Astrocyte (in vitro differentiated cells and primary cell): ENCODE measurements at regions not wholly inside any gene's neighbourhood (a gene's known extent, or its start where the extent isn't known, plus 50 kb on each side); places are given as distances from the start of the nearest gene placed in this dataset.

Experiments
- DNase-seq: peaks from one replicate; pipeline ENCODE4 v3.0.0-alpha.2; 2010; ENCODE audit warnings: low read depth
- FAIRE-seq: peaks from 2 replicates; lab custom pipeline; 2011; peaks lifted over from hg19 to GRCh38; lab: Jason Lieb, UNC
- H2AFZ ChIP-seq: 2 replicates; pipeline ENCODE4 v1.6.0; 2012; ENCODE audit warnings: low read depth, low read length, inconsistent platforms
- H3K27ac ChIP-seq: 2 replicates; pipeline ENCODE4 v1.5.1; 2011; ENCODE audit warnings: low read depth, low read length, inconsistent platforms
- H3K27me3 ChIP-seq: 2 replicates; pipeline ENCODE4 v1.6.0; 2011; ENCODE audit warnings: low read length, inconsistent platforms; ENCODE audit not compliant: insufficient read depth
- H3K36me3 ChIP-seq: 2 replicates; pipeline ENCODE4 v1.5.1; 2011; ENCODE audit warnings: low read length, inconsistent platforms; ENCODE audit not compliant: insufficient read depth
- H3K4me1 ChIP-seq: 2 replicates; pipeline ENCODE4 v1.5.1; 2011; ENCODE audit warnings: low read length, inconsistent platforms; ENCODE audit not compliant: insufficient read depth
- H3K4me2 ChIP-seq: 2 replicates; pipeline ENCODE4 v1.6.0; 2012; ENCODE audit warnings: low read length, inconsistent platforms
- H3K4me3 ChIP-seq: 2 replicates; pipeline ENCODE4 v1.5.1; 2011; ENCODE audit warnings: low read depth, mild to moderate bottlenecking, low read length, inconsistent platforms; ENCODE audit not compliant: insufficient read depth
- H3K79me2 ChIP-seq: 2 replicates; pipeline ENCODE4 v1.6.0; 2012; ENCODE audit warnings: mild to moderate bottlenecking, low read length, inconsistent platforms; ENCODE audit not compliant: insufficient read depth
- H3K9ac ChIP-seq: 2 replicates; pipeline ENCODE4 v1.6.0; 2012; ENCODE audit warnings: mild to moderate bottlenecking, low read length, inconsistent platforms
- H3K9me3 ChIP-seq: 2 replicates; pipeline ENCODE4 v1.5.1; 2012; ENCODE audit warnings: low read depth, mild to moderate bottlenecking, low read length, inconsistent platforms; ENCODE audit not compliant: insufficient read depth
- H4K20me1 ChIP-seq: 2 replicates; pipeline ENCODE4 v1.6.0; 2012; ENCODE audit warnings: low read length, inconsistent platforms; ENCODE audit not compliant: insufficient read depth
- H3K27ac Mint-ChIP-seq: one replicate; pipeline ENCODE4 v1.8.0; 2021; ENCODE audit warnings: mild to moderate bottlenecking, mixed read lengths; ENCODE audit not compliant: unreplicated experiment
- H3K27me3 Mint-ChIP-seq: one replicate; pipeline ENCODE4 v1.8.0; 2021; ENCODE audit warnings: low read depth, mixed read lengths; ENCODE audit not compliant: unreplicated experiment
- H3K36me3 Mint-ChIP-seq: one replicate; pipeline ENCODE4 v1.8.0; 2021; ENCODE audit warnings: low read depth, mixed read lengths; ENCODE audit not compliant: unreplicated experiment
- H3K4me1 Mint-ChIP-seq: one replicate; pipeline ENCODE4 v1.8.0; 2021; ENCODE audit warnings: low read depth, mixed read lengths; ENCODE audit not compliant: unreplicated experiment
- H3K4me3 Mint-ChIP-seq: one replicate; pipeline ENCODE4 v1.8.0; 2021; ENCODE audit warnings: mild to moderate bottlenecking, moderate library complexity, mixed read lengths; ENCODE audit not compliant: unreplicated experiment
- H3K9me3 Mint-ChIP-seq: one replicate; pipeline ENCODE4 v1.8.0; 2021; ENCODE audit warnings: mild to moderate bottlenecking, mixed read lengths; ENCODE audit not compliant: unreplicated experiment
- EZH2 ChIP-seq: IDR thresholded peaks from 2 replicates; pipeline ENCODE4 v1.6.1; 2012; ENCODE audit warnings: mild to moderate bottlenecking, low read length, inconsistent platforms; ENCODE audit not compliant: insufficient read depth
- TF ChIP-seq, protein P1 (sequence below): IDR thresholded peaks from 2 replicates; pipeline ENCODE4 v1.5.1; 2011; ENCODE audit warnings: low read depth, mild to moderate bottlenecking, inconsistent platforms, low read length, moderate library complexity; ENCODE audit not compliant: insufficient read depth

DNA sequence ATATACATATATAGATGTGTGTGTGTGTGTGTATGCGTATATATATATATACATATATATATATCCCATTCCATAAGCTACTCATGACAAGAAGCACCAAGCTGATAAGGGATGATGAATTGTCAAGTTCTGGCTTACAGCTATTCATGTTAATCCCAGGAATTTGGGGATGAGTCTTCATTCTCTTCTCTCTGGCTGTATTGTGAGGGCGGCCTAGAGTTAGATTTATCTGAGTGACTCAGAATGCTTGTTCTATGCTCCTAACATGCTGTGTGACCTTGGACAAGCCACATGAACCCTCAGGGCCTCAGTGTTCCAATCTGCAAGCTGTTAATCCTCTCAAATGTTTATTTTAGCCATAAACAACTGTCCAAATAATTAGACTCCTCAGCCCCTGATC, 749.0 kb downstream of the MED13L start:
- DNase-seq, result no peak
- no peaks in the 10 kb centered on the region for H3K4me1 ChIP-seq
- TF ChIP-seq, protein P1, sequence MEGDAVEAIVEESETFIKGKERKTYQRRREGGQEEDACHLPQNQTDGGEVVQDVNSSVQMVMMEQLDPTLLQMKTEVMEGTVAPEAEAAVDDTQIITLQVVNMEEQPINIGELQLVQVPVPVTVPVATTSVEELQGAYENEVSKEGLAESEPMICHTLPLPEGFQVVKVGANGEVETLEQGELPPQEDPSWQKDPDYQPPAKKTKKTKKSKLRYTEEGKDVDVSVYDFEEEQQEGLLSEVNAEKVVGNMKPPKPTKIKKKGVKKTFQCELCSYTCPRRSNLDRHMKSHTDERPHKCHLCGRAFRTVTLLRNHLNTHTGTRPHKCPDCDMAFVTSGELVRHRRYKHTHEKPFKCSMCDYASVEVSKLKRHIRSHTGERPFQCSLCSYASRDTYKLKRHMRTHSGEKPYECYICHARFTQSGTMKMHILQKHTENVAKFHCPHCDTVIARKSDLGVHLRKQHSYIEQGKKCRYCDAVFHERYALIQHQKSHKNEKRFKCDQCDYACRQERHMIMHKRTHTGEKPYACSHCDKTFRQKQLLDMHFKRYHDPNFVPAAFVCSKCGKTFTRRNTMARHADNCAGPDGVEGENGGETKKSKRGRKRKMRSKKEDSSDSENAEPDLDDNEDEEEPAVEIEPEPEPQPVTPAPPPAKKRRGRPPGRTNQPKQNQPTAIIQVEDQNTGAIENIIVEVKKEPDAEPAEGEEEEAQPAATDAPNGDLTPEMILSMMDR, result no peak
- no peak for TF ChIP-seq EZH2
- H4K20me1 ChIP-seq, result no peaks in the 10 kb centered on the region
- no peaks in the 10 kb centered on the region for H3K27me3 ChIP-seq
- H2AFZ ChIP-seq, result no peak overlapping the region
- Mint-ChIP-seq H3K4me1 (no peaks in the 10 kb centered on the region), H3K27ac (no peak overlapping the region), H3K36me3 (no peaks in the 10 kb centered on the region), H3K4me3 (no peak overlapping the region), H3K9me3 (peaks cover 4% of the 10 kb centered on the region), H3K27me3 (peaks cover 31% of the 10 kb centered on the region)
- no peaks in the 10 kb centered on the region for H3K9me3 ChIP-seq
- no peaks in the 10 kb centered on the region for H3K79me2 ChIP-seq
- H3K4me3 ChIP-seq, result no peak overlapping the region
- no peak for FAIRE-seq
- no peak overlapping the region for H3K27ac ChIP-seq
- no peak overlapping the region for H3K4me2 ChIP-seq
- no peaks in the 10 kb centered on the region for H3K36me3 ChIP-seq
- H3K9ac ChIP-seq, result no peak overlapping the region

DNA sequence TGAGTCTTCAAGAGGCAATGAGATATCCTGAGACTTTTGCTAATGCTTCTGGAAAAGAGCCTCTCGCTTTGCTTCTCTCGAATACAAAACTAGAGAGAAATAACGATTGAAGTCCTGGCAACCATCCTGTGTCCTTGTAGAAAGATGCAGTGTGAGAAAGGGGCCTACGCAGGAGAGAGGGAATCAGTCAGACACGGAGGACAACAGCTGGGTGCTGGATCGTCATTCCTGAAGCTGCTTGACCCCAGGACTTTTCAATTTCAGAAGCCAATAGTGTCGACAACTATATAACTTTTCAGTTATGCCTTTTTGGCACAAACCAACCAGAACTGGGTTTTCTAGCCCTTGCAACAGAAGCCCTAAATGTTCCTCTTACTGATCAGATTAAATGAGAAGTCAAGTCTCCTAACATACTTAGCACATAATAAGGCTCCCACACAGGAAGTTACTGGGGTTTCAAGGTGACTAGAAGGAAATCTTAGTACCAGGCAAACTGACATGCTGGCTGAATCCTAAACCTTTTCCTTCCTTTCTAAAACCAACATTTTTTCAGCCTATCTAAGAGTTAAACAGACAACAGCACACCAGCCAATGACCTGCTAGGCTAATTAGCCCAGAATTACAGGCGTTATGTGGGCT, 755.6 kb downstream of the MED13L start:
- H3K4me1 Mint-ChIP-seq, result no peaks in the 10 kb centered on the region
- H3K27ac ChIP-seq, result no peak overlapping the region
- FAIRE-seq (no peak), DNase-seq (no peak)
- no peaks in the 10 kb centered on the region for H3K36me3 ChIP-seq
- no peak overlapping the region for H3K4me2 ChIP-seq
- no peak overlapping the region for H3K9ac ChIP-seq
- H3K27me3 ChIP-seq, result no peaks in the 10 kb centered on the region
- H2AFZ ChIP-seq, result no peak overlapping the region
- H3K36me3 Mint-ChIP-seq, result no peaks in the 10 kb centered on the region
- H3K79me2 ChIP-seq, result no peaks in the 10 kb centered on the region
- H3K9me3 Mint-ChIP-seq, result peaks cover 4% of the 10 kb centered on the region
- H3K4me1 ChIP-seq, result no peaks in the 10 kb centered on the region
- H3K27ac Mint-ChIP-seq, result no peak overlapping the region
- no peak for TF ChIP-seq EZH2
- TF ChIP-seq, protein P1, result no peak
- H3K4me3 Mint-ChIP-seq, result no peak overlapping the region
- no peaks in the 10 kb centered on the region for H4K20me1 ChIP-seq
- H3K9me3 ChIP-seq, result peaks cover 3% of the 10 kb centered on the region
- no peak overlapping the region for H3K4me3 ChIP-seq
- H3K27me3 Mint-ChIP-seq, result peaks cover 16% of the 10 kb centered on the region

DNA sequence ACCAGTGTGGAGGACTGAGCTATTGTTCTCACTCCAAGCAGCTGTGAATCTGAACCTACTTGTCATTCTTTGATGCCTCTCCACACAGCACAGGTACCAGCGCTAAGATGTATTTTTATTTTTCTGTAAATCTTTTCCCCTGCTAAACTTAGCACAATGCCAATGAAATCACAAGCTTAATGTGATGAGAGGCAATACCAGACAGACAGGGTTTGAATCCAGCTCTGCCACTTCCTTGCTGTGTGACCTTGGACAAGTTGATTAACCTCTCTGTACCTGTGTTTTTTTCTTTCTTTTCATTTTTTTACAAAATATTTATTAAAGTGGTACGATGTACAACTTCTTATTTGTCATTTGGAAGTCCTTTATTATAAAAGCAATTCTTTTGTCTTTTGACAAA, 757.6 kb downstream of the MED13L start:
- Histone ChIP-seq H3K36me3 (no peaks in the 10 kb centered on the region), H2AFZ (no peak overlapping the region), H3K4me2 (no peak overlapping the region), H3K9me3 (peaks cover 3% of the 10 kb centered on the region), H4K20me1 (no peaks in the 10 kb centered on the region), H3K9ac (no peak overlapping the region), H3K4me3 (no peak overlapping the region), H3K27ac (no peak overlapping the region), H3K79me2 (no peaks in the 10 kb centered on the region), H3K4me1 (no peaks in the 10 kb centered on the region), H3K27me3 (no peaks in the 10 kb centered on the region)
- TF ChIP-seq, protein P1, result no peak
- no peak for TF ChIP-seq EZH2
- no peak for FAIRE-seq
- Mint-ChIP-seq H3K4me3 (no peak overlapping the region), H3K9me3 (peaks cover 3% of the 10 kb centered on the region), H3K27me3 (peaks cover 10% of the 10 kb centered on the region), H3K4me1 (no peaks in the 10 kb centered on the region), H3K27ac (no peak overlapping the region), H3K36me3 (no peaks in the 10 kb centered on the region)
- DNase-seq, result no peak
